Suppressor macrophage (primary cell): ENCODE measurements at regions not wholly inside any gene's neighbourhood (a gene's known extent, or its start where the extent isn't known, plus 50 kb on each side); places are given as distances from the start of the nearest gene placed in this dataset.
"Not testable (repeated sequence)": the region's sequence is repeated elsewhere in the genome, so short reads cannot be mapped to it uniquely, and the experiment has no call there.

Experiments
- DNase-seq, 4 experiments: peaks; one replicate each; pipeline ENCODE4 v3.0.0-alpha.2; 2020 to 2022

DNA sequence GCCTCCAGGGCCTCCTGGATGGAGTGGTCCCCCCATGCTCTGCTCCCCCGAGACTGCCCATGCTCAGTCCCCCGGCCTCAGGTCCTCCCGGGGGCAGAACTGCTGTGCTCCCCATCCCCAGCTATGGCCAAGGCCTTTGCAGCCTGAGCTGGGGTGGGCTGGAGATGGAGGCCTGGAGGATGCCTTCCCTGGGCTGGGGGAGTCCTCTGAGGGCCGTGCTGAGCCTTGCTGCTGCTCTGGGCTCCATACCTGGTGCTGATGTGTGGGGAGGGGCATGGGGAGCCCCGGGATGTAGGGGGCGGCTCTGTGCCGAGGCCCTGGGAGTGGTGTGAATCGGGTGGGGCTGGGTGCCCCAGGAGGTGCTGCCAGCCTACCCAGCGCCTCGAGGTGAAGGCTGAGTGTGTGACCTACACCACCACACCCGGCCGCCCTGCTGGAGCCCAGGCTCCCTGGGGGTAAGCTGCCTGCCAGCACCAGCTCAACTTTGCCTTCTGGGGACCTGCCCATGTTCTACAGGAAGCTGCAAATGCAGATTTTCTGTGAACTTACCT is 109.5 kb downstream of the UNCX start:
- no peak for DNase-seq

DNA sequence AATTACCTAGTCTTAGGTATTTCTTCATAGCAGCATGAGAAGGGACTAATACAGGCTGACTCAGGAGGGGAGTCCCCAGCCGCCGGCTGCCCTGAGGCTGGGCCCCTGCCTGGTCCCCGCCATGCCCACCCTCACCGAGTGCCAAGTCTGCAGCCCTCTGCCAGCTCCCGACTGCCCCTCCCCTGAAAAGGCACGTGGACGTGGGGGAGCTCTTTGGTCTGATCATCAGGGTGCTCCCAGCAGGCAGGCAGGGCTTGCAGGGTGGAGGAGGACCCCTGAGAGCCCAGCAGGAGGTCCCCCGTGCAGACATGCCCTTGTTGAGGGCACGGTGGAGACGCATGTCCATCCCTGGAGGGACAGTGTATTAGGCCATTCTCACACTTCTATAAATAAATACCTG is 110.9 kb downstream of the UNCX start:
- no peak for DNase-seq

GRCh38 chr7:1344421-1344820 is 111.7 kb downstream of the UNCX start:
- DNase-seq: no peak

- no peak for DNase-seq
Observed at GRCh38 chr7:1344981-1345701, 112.5 kb downstream of the UNCX start.

GRCh38 chr7:1345796-1346755 is 113.2 kb downstream of the MICALL2 start:
- no peak for DNase-seq

DNA sequence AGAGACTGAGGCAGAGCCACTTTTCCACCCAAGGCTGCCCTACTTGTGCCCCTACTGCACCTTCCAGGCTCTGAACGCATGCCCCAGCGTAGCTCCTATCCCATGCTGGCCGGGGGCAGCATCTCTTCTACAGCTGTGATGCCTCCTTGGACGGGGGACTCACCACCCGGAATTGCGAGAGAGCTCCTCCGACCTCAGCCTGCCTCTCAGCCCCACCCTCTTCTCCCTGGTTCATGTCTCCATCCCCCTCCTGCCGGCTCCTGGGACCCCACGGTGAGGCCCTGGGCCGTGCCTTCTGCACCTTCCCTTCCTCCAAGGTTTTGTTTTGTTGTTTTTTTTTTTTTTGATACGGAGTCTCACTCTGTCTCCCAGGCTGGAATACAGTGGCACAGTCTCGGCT is 112.4 kb downstream of the MICALL2 start:
- no peak for DNase-seq

DNA sequence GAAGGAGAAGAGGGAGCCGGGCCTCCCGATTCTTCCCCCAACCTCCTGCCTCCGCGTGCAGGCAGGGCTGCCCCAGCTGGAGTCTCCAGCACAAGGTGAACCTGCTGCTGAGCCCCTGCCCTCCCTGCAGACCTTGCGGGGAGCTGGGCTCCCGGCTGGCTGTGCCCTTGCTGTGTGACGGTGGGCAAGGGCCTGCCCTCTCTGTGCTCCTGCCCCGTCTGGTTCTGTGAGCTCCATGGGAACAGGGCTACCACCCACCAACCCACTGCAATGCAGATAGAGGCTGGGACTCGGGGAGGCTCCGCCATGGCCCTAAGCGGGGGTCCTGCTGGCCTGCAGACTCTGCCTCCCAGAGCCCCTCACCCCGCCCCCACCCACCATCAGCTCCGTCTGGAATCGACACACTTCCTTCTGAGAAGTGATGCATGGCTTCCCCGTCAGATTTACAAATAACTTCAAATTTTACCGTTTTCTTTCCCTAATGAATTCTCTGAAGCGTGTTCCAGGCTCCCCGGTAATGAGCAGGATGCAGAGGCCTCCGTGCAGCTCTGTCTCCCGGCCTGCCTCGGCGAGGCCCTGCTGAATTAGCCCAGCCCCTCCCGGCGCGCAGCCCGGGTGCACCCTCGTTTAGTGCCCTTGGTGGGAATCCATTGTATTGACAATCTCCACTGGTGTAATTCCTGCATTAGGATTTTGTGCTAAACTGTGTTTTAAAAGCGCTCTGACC is 111.0 kb downstream of the MICALL2 start:
- DNase-seq: no peak

DNA sequence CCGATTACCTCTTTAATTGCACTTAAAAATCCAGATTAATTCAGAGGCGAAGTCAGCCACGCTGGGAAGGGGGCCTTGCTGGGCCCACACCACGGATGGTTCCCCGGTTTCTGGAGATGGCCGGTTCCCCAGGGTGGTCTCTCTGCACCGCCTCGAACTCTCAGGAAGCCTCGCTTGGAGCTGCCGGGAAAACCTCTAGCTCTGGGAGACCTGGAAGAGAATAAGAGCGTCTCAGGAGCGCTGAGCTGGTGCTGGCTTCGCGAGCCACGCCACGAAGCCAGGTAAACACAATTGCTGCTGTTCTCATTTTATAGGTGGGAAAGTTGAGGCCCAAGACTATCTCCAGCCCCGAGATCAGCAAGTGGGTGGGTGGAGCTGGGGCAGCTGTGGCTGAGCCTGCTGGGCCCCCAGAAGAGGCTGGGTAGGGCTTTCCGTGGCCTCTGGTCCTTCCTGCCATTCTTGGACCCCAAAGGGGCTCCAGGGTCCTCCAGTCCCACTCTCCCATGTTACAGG is 110.4 kb downstream of the MICALL2 start:
- DNase-seq: no peak

GRCh38 chr7:1349351-1349761 is 109.9 kb downstream of the MICALL2 start:
- no peak for DNase-seq

DNA sequence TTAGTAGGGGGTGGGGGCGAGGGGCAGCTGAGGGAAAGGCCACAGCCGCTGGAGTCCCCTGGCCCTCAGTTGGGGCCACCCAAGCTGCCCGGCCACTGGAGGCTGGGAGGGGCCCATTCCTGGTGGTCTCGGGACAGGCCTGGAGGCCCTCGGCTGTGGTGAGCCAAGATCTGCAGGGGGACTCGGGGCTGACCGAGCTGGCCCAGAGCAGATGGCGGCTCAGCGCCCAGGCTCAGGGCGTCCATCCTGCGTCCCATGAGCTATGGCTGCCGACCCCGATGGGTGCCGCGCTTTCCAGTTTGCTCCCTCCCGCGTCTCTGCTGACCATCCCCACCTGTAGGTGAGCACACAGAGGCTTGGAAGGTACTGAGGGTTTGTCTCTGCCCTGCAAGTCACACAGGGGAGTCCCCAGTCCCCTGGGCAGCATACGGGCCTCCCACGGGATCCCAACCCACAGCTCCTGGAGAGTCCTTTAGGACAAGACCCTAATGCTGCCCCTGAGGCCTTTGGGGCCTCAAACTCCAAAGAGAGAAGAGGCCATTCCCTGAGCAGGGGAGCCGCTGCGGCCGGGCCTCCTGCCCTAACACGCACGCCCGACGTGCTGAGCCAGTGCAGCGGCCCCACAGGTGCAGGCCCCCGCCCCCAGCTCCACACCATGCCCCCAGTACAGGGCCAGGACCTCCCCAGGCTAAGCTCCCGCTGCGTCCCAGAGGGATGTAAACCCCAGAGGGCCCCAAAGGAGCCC is 107.2 kb downstream of the MICALL2 start:
- DNase-seq: no peak

- DNase-seq: no peak
Observed at GRCh38 chr7:1352656-1353271, 106.5 kb downstream of the MICALL2 start.

DNA sequence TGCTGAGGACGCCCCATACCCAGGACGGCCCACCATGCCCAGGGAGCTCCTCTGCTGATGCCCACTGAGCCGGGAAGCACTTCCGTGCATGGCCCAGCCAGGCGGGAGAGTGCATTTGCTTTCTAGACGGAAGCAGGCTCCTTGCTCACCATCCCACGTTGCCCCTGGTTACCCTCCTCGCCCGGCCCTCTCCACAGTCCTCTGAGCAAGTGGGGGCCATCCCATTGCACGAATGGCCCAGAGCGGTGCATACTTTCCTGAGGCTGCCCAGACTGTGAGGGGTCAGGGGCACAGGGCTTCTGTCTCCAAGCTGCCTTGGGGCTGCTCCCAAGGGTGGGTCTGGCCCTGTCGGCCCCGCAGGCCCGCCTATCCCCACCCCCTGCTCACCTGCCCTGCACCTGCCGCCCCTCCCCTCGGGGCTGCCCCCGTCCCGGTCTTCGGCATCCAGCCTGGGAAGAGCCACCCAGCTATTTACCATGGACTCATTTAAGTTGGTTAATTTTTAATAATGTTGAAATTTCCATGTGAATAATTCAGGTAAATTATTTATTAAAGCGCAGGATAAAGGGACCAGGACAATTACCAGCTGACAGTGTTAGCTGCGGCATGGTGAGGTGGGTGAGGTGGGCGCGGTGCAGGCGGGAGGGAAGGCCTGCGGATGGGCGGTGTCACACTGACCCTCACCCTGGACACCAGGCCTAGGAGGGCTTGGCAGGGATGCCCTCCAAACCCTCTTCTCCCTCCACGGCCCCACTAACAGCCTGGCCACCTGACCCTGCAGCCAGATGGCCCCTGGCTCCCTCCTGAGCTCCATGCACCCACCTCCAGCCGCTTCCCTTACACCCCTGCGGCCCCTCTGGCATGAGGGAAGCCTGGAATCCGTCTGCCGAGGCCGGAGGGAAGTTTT is 104.4 kb downstream of the MICALL2 start:
- no peak for DNase-seq

DNA sequence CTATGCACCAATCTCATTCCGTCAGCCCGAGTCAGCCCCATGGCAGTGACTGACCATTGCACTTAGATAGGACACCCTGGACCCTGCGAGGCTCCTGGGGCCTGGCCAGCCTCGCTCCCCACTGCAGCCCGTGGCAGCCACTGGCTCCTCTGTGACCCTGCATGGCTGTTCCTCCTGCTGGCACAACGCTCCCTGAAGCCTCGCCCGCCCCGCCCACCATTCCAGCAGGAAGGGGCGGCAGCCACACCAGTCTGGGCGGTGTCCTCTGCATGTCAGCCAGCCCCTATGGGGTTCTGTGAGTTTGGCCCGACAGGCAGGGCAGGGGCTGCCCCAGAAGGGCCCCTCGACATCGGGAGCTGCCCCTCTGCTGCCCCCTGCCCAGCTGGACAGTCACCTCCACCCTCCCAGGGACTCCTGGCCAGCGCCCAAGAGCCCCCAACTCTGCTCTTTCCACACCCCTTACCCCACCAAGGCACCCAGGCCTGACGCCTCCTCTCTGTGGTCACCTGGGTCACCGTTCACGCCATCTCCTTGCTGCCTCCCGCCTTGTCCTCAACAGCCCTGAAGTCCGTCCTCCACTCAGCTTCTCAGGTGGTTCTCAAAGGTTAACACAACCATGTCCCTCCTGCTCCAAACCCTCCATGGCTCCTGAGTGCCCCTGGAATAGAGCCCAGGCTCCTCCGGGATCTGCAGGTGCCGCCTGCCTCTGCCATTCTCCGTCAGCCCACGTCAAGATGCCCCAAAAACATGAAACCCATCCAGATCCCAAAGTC is 103.5 kb downstream of the MICALL2 start:
- no peak for DNase-seq

DNA sequence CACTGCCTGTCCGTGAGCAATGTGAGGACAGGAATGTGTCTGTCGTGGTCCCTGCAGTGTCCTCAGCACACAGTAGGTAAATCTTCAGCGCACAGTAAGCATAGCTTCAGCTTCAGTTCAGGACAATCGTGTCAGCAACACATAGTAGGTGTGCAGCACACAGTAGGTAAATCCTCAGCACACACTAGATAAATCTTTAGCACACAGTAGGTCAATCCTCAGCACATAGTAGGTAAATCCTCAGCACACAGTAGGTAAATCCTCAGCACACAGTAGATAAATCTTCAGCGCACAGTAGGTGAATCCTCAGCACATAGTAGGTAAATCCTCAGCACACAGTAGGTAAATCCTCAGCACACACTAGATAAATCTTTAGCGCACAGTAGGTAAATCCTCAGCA is 102.4 kb downstream of the MICALL2 start:
- DNase-seq: not testable (repeated sequence)

DNA sequence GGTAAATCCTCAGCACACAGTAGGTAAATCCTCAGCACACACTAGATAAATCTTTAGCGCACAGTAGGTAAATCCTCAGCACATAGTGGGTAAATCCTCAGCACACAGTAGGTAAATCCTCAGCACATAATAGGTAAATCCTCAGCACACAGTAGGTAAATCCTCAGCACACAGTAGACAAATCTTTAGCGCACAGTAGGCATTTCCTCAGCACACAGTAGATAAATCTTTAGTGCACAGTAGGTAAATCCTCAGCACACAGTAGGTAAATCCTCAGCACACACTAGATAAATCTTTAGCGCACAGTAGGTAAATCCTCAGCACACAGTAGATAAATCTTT is 102.0 kb downstream of the MICALL2 start:
- not testable (repeated sequence) for DNase-seq

GRCh38 chr7:1357601-1358271 is 101.5 kb downstream of the MICALL2 start:
- peak in 1 of 4 experiments; percentile 8 for DNase-seq

GRCh38 chr7:1358376-1359050 is 100.8 kb downstream of the MICALL2 start:
- no peak for DNase-seq

- DNase-seq: no peak
Observed at GRCh38 chr7:1359051-1359400, 100.2 kb downstream of the MICALL2 start.
